IMR-90 (cell line): ENCODE measurements at regions not wholly inside any gene's neighbourhood (a gene's known extent, or its start where the extent isn't known, plus 50 kb on each side); places are given as distances from the start of the nearest gene placed in this dataset.

Experiments used
- ATAC-seq: fragments of 200-7000 bp; cut with Tn5 transposase; 2 replicates; pipeline ENCODE4 v1.9.1; 2020; ENCODE audit warnings: low read depth, mild to moderate bottlenecking, moderate library complexity
- BruUV-seq: library from RNA; stranded (reverse); fragments of 400-500 nt; replicated peaks from 2 replicates; lab custom pipeline; 2021; lab: Mats Ljungman, UMichigan
- CTCF ChIA-PET: fragments of 300-600 bp; formaldehyde crosslinking; extraction: SDS; loops from one replicate; lab custom pipeline; 2021; ENCODE audit warnings: antibody characterized with exemption; lab: Yijun Ruan, JAX
- POLR2A ChIA-PET: fragments of 300-600 bp; sonication (Branson Sonifier 250); formaldehyde crosslinking; loops from one replicate; lab custom pipeline; 2022; ENCODE audit warnings: antibody characterized with exemption; ENCODE audit not compliant: unreplicated experiment; lab: Charles Lee
- DNase-seq: peaks from one replicate; pipeline ENCODE4 v3.0.0; 2013
- H2AFZ ChIP-seq: replicated peaks from 2 replicates; pipeline ENCODE3; 2013; ENCODE audit warnings: low read length, mild to moderate bottlenecking; ENCODE audit not compliant: poor library complexity
- H2AK5ac ChIP-seq: 2 replicates; pipeline ENCODE4 v1.6.1; 2013; ENCODE audit warnings: low read depth, low read length, inconsistent platforms
- H2AK9ac ChIP-seq: replicated peaks from 2 replicates; pipeline ENCODE3; 2013; ENCODE audit warnings: mild to moderate bottlenecking, low read depth, low read length, moderate library complexity; ENCODE audit not compliant: poor library complexity
- H2BK120ac ChIP-seq: 2 replicates; pipeline ENCODE4 v1.6.1; 2013; ENCODE audit warnings: low read depth, low read length, inconsistent platforms
- H2BK15ac ChIP-seq: 3 replicates; pipeline ENCODE4 v1.6.1; 2013; ENCODE audit warnings: low read depth, low read length, inconsistent platforms
- H2BK20ac ChIP-seq: 2 replicates; pipeline ENCODE4 v1.6.1; 2013; ENCODE audit warnings: low read depth, mild to moderate bottlenecking, inconsistent platforms, low read length, moderate library complexity
- H2BK5ac ChIP-seq: 2 replicates; pipeline ENCODE4 v1.6.1; 2013; ENCODE audit warnings: mild to moderate bottlenecking, low read depth, low read length, inconsistent platforms; ENCODE audit not compliant: poor library complexity, severe bottlenecking
- H3K14ac ChIP-seq: replicated peaks from 2 replicates; pipeline ENCODE4 v1.6.1; 2013; ENCODE audit warnings: low read depth, low read length, inconsistent platforms
- H3K18ac ChIP-seq: 2 replicates; pipeline ENCODE4 v1.6.1; 2013; ENCODE audit warnings: low read depth, low read length, control low read depth
- H3K23ac ChIP-seq: 2 replicates; pipeline ENCODE4 v1.6.1; 2013; ENCODE audit warnings: low read depth, low read length, inconsistent platforms
- H3K27ac ChIP-seq: 2 replicates; pipeline ENCODE4 v1.5.1; 2013; ENCODE audit warnings: mild to moderate bottlenecking, control low read depth, low read length; ENCODE audit not compliant: insufficient read depth
- H3K27me3 ChIP-seq: 2 replicates; pipeline ENCODE4 v1.6.1; 2013; ENCODE audit warnings: low read length; ENCODE audit not compliant: control insufficient read depth, insufficient read depth
- H3K36me3 ChIP-seq: 2 replicates; pipeline ENCODE4 v1.6.1; 2013; ENCODE audit warnings: low read length, mixed read lengths; ENCODE audit not compliant: control insufficient read depth, insufficient read depth
- H3K4ac ChIP-seq: 2 replicates; pipeline ENCODE4 v1.6.1; 2013; ENCODE audit warnings: low read depth, low read length, inconsistent platforms
- H3K4me1 ChIP-seq: 2 replicates; pipeline ENCODE4 v1.6.1; 2013; ENCODE audit warnings: low read length, mixed read lengths; ENCODE audit not compliant: control insufficient read depth, insufficient read depth
- H3K4me2 ChIP-seq: 2 replicates; pipeline ENCODE4 v1.6.1; 2013; ENCODE audit warnings: low read depth, mild to moderate bottlenecking, control low read depth, low read length, moderate library complexity
- H3K4me3 ChIP-seq: 2 replicates; pipeline ENCODE4 v1.5.1; 2013; ENCODE audit warnings: low read depth, mild to moderate bottlenecking, control low read depth, low read length, moderate library complexity; ENCODE audit not compliant: insufficient read depth
- H3K56ac ChIP-seq: 2 replicates; pipeline ENCODE4 v1.6.1; 2013; ENCODE audit warnings: low read length, inconsistent platforms; ENCODE audit not compliant: insufficient read depth; ENCODE audit errors: extremely low read depth
- H3K79me1 ChIP-seq, 2 experiments: 2 replicates each; pipeline ENCODE4 v1.6.1; 2013; ENCODE audit warnings: low read length in 2 of 2, inconsistent platforms in 1 of 2, low read depth in 1 of 2
- H3K9ac ChIP-seq: 2 replicates; pipeline ENCODE4 v1.6.1; 2013; ENCODE audit warnings: low read depth, low read length, control low read depth
- H3K9me1 ChIP-seq: 2 replicates; pipeline ENCODE4 v1.6.1; 2013; ENCODE audit warnings: low read length, inconsistent platforms; ENCODE audit not compliant: insufficient read depth
- H3K9me3 ChIP-seq: 2 replicates; pipeline ENCODE4 v1.6.1; 2013; ENCODE audit warnings: low read length; ENCODE audit not compliant: control insufficient read depth, insufficient read depth
- H4K20me1 ChIP-seq: 2 replicates; pipeline ENCODE4 v1.6.1; 2013; ENCODE audit warnings: low read length, inconsistent platforms; ENCODE audit not compliant: insufficient read depth
- H4K5ac ChIP-seq: 2 replicates; pipeline ENCODE4 v1.6.1; 2013; ENCODE audit warnings: mild to moderate bottlenecking, low read depth, low read length, control low read depth
- H4K8ac ChIP-seq, 2 experiments: 2 replicates each; pipeline ENCODE4 v1.6.1; 2013; ENCODE audit warnings: low read depth in 2 of 2, low read length in 2 of 2, control low read depth in 1 of 2, inconsistent platforms in 1 of 2
- H4K91ac ChIP-seq: 2 replicates; pipeline ENCODE4 v1.6.1; 2013; ENCODE audit warnings: low read depth, low read length, inconsistent platforms; ENCODE audit not compliant: insufficient read depth
- CEBPB ChIP-seq: IDR thresholded peaks from 2 replicates; pipeline ENCODE4 v1.6.1; 2012; ENCODE audit warnings: low read depth, low read length, improper control_type of control experiment
- MAFK ChIP-seq: IDR thresholded peaks from 2 replicates; pipeline ENCODE4 v1.6.1; 2012; ENCODE audit warnings: low read depth, low read length, improper control_type of control experiment
- MAZ ChIP-seq: IDR thresholded peaks from 2 replicates; pipeline ENCODE4 v1.6.1; 2012; ENCODE audit warnings: low read depth, mild to moderate bottlenecking, low read length, improper control_type of control experiment, moderate library complexity, borderline replicate concordance
- MXI1 ChIP-seq: IDR thresholded peaks from 2 replicates; pipeline ENCODE4 v1.6.1; 2012; ENCODE audit warnings: low read depth, mild to moderate bottlenecking, low read length, moderate library complexity, borderline replicate concordance
- SMC3 ChIP-seq: fragments of 150-350 bp; IDR thresholded peaks from 2 replicates; pipeline ENCODE4 v1.6.1; 2016; ENCODE audit warnings: low read depth, mild to moderate bottlenecking, antibody characterized with exemption, low read length, moderate library complexity
- WGBS, 2 experiments: methylation state at CpG; one replicate each; pipeline versions ENCODE4 v1.1.5 to v1.1.7; 2013; ENCODE audit warnings: missing lambda C conversion rate in 2 of 2; ENCODE audit not compliant: insufficient read length in 1 of 2; ENCODE audit errors: extremely low coverage in 2 of 2; 5-methylcytosine and 5-hydroxymethylcytosine counted together
- dilution Hi-C: fragments of 300-500 bp; cut with HindIII; formaldehyde crosslinking; loops from one replicate; pipeline ENCODE4 v1.14.3; 2018; ENCODE audit warnings: low sequenced_read_pairs; ENCODE audit not compliant: unreplicated experiment
- in situ Hi-C: fragments of 300-500 bp; cut with MboI; formaldehyde crosslinking; loops from 3 replicates; pipeline ENCODE4 v1.14.3; 2019; ENCODE audit warnings: low sequenced_read_pairs, inconsistent platforms, mixed read lengths
- intact Hi-C: fragments of 100-400 bp; cut with micrococcal nuclease; formaldehyde crosslinking; loops from 2 replicates; pipeline ENCODE4 v1.10.0; 2022

- Histone ChIP-seq H3K4me3 (no peak overlapping the region), H3K4me1 (peaks cover 5% of the 10 kb centered on the region; the same call in 1 of the 2 replicates), H4K5ac (no peak overlapping the region), H2AK9ac (peak overlapping the region; percentile 9), H3K9ac (no peak overlapping the region), H3K4ac (no peak overlapping the region), H3K4me2 (no peak overlapping the region), H3K18ac (no peak overlapping the region), H4K8ac (no peak overlapping the region), H3K23ac (no peak overlapping the region), H3K36me3 (no peaks in the 10 kb centered on the region), H3K27ac (no peak overlapping the region), H3K14ac (no peak overlapping the region), H2BK20ac (no peak overlapping the region), H2BK5ac (no peak overlapping the region), H4K20me1 (no peaks in the 10 kb centered on the region), H2BK120ac (no peak overlapping the region), H2AFZ (peak overlapping the region; percentile 64), H3K79me1 (no peaks in the 10 kb centered on the region), H3K27me3 (peaks cover 11% of the 10 kb centered on the region), H2AK5ac (no peak overlapping the region), H3K9me1 (peaks cover 2% of the 10 kb centered on the region; the same call in 1 of the 2 replicates), H3K56ac (no peak overlapping the region), H2BK15ac (no peak overlapping the region), H3K9me3 (no peaks in the 10 kb centered on the region), H4K91ac (no peak overlapping the region)
- TF ChIP-seq MAZ: no peak
- no peak for TF ChIP-seq SMC3
- TF ChIP-seq MXI1: no peak
- no peak for TF ChIP-seq CEBPB
- no peak for TF ChIP-seq MAFK
- ChIA-PET POLR2A (no interaction called here), CTCF (no interaction called here)
- BruUV-seq: no TSS peak
- intact Hi-C loops: no loop called here
- in situ Hi-C loops: no loop called here
- 24% methylated on average over 7 of the region's 10 CpGs; no CpG with 5 or more reads in 1 of the 2 experiments for WGBS, 2 experiments
- ATAC-seq: no peak
- no peak for DNase-seq
- dilution Hi-C loops: no loop called here
Observed at GRCh38 chr9:99359336-99359735, 137.3 kb downstream of the SEC61B start.
